Panc1 (cell line): ENCODE measurements at regions not wholly inside any gene's neighbourhood (a gene's known extent, or its start where the extent isn't known, plus 50 kb on each side); places are given as distances from the start of the nearest gene placed in this dataset.

Experiments used
- ATAC-seq: fragments of 200-7000 bp; cut with Tn5 transposase; 2 replicates; pipeline ENCODE4 v1.9.1; 2020; ENCODE audit warnings: mild to moderate bottlenecking, moderate library complexity
- BruUV-seq: library from RNA; stranded (reverse); fragments of 400-500 nt; replicated peaks from 2 replicates; lab custom pipeline; 2021; lab: Mats Ljungman, UMichigan
- CTCF ChIA-PET: fragments of 300-600 bp; sonication (Branson Sonifier 250); formaldehyde crosslinking; loops from one replicate; lab custom pipeline; 2022; ENCODE audit warnings: antibody characterized with exemption; lab: Charles Lee
- POLR2A ChIA-PET: fragments of 300-600 bp; sonication (Branson Sonifier 250); formaldehyde crosslinking; loops from one replicate; lab custom pipeline; 2022; ENCODE audit warnings: antibody characterized with exemption; lab: Charles Lee
- DNase-seq: peaks from one replicate; pipeline ENCODE4 v3.0.0-alpha.2; 2010; ENCODE audit warnings: low read depth, low spot score
- H3K27ac ChIP-seq: 2 replicates; pipeline ENCODE4 v1.5.1; 2011; ENCODE audit warnings: mild to moderate bottlenecking, low read length, inconsistent platforms
- H3K27me3 ChIP-seq: fragments of 200-500 bp; sonication (Bioruptor generic); 2 replicates; pipeline ENCODE4 v1.6.0; 2014; ENCODE audit warnings: low read length, inconsistent platforms; ENCODE audit not compliant: control insufficient read depth, insufficient read depth
- H3K36me3 ChIP-seq: fragments of 200-500 bp; sonication (Bioruptor generic); 2 replicates; pipeline ENCODE4 v1.5.1; 2014; ENCODE audit warnings: inconsistent platforms, mild to moderate bottlenecking, low read length, moderate library complexity; ENCODE audit not compliant: control insufficient read depth, insufficient read depth
- H3K4me1 ChIP-seq: 2 replicates; pipeline ENCODE4 v1.5.1; 2011; ENCODE audit warnings: inconsistent platforms, mild to moderate bottlenecking, low read length, moderate library complexity; ENCODE audit not compliant: control insufficient read depth, insufficient read depth
- H3K4me3 ChIP-seq, 2 experiments: 2 replicates each; pipeline ENCODE4 v1.5.1; 2011 to 2012; ENCODE audit warnings: low read depth in 2 of 2, low read length in 2 of 2, mild to moderate bottlenecking in 2 of 2, inconsistent platforms in 1 of 2, moderate library complexity in 1 of 2
- H3K9me3 ChIP-seq: fragments of 200-500 bp; sonication (Bioruptor generic); 2 replicates; pipeline ENCODE4 v1.5.1; 2014; ENCODE audit warnings: low read depth, mild to moderate bottlenecking, inconsistent platforms, low read length, moderate library complexity; ENCODE audit not compliant: control insufficient read depth, insufficient read depth
- POLR2AphosphoS5 ChIP-seq: IDR thresholded peaks from 2 replicates; pipeline ENCODE4 v1.6.1; 2012; ENCODE audit warnings: mild to moderate bottlenecking, low read depth, low read length, moderate library complexity
- SIN3A ChIP-seq: IDR thresholded peaks from 2 replicates; pipeline ENCODE4 v1.6.1; 2012; ENCODE audit warnings: low read depth, mild to moderate bottlenecking, low read length, moderate library complexity, borderline replicate concordance; ENCODE audit not compliant: insufficient read depth
- TCF7L2 ChIP-seq: IDR thresholded peaks from 2 replicates; pipeline ENCODE4 v1.6.1; 2011; ENCODE audit warnings: mild to moderate bottlenecking, low read depth, low read length, inconsistent platforms
- in situ Hi-C: cut with HindIII; loops from 2 replicates; pipeline ENCODE4 v1.10.0; 2016; ENCODE audit warnings: low sequenced_read_pairs, low pct_unique_long_range_greater_than_20kb
- intact Hi-C: fragments of 100-400 bp; cut with micrococcal nuclease; formaldehyde crosslinking; loops from one replicate; pipeline ENCODE4 v1.10.0; 2022; ENCODE audit not compliant: unreplicated experiment
- TF ChIP-seq, protein P1 (sequence below), 2 experiments: IDR thresholded peaks; 2 replicates each; pipeline ENCODE4 v1.6.1; 2011 to 2012; ENCODE audit warnings: low read depth in 2 of 2, control low read depth in 1 of 2, low read length in 1 of 2, mild to moderate bottlenecking in 1 of 2, moderate library complexity in 1 of 2; ENCODE audit not compliant: insufficient read depth in 1 of 2
- TF ChIP-seq, protein P2 (sequence below): fragments of 450-650 bp; IDR thresholded peaks from 2 replicates; pipeline ENCODE4 v1.5.1; 2017; ENCODE audit warnings: mild to moderate bottlenecking

DNA sequence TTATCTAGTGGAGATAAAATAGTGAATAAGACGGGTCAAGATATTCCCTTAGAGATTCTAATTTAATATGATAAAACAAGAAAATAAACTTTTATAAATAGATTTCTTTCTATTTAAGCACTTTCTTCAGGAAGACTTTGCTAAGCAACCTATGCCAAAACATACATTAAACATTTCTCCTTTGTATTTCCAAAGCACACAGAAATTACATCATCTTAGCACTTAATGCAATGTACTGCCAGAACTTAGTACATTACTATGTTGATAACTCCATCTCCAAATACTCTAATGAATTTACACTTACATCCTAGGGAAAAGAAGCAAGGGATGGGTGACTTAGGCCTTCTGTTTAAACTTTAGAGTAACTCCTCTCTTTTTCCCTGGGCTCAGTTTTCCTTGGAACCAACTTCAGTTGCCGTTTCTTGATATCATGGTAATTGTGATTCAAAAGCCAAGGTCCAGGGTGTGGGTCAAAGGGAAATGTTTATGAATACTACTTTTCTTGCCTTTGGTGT is 322.6 kb upstream of the PCDH20 start:
- CTCF ChIA-PET = no interaction called here
- no TSS peak for BruUV-seq
- Histone ChIP-seq H3K36me3 (no peaks in the 10 kb centered on the region), H3K4me3 (no peak overlapping the region), H3K27ac (no peak overlapping the region), H3K9me3 (no peaks in the 10 kb centered on the region), H3K4me1 (no peaks in the 10 kb centered on the region), H3K27me3 (no peaks in the 10 kb centered on the region)
- POLR2A ChIA-PET = no interaction called here
- no peak for ATAC-seq
- intact Hi-C loops = no loop called here
- no peak for DNase-seq
- in situ Hi-C loops = no loop called here
- TF ChIP-seq, protein P1, sequence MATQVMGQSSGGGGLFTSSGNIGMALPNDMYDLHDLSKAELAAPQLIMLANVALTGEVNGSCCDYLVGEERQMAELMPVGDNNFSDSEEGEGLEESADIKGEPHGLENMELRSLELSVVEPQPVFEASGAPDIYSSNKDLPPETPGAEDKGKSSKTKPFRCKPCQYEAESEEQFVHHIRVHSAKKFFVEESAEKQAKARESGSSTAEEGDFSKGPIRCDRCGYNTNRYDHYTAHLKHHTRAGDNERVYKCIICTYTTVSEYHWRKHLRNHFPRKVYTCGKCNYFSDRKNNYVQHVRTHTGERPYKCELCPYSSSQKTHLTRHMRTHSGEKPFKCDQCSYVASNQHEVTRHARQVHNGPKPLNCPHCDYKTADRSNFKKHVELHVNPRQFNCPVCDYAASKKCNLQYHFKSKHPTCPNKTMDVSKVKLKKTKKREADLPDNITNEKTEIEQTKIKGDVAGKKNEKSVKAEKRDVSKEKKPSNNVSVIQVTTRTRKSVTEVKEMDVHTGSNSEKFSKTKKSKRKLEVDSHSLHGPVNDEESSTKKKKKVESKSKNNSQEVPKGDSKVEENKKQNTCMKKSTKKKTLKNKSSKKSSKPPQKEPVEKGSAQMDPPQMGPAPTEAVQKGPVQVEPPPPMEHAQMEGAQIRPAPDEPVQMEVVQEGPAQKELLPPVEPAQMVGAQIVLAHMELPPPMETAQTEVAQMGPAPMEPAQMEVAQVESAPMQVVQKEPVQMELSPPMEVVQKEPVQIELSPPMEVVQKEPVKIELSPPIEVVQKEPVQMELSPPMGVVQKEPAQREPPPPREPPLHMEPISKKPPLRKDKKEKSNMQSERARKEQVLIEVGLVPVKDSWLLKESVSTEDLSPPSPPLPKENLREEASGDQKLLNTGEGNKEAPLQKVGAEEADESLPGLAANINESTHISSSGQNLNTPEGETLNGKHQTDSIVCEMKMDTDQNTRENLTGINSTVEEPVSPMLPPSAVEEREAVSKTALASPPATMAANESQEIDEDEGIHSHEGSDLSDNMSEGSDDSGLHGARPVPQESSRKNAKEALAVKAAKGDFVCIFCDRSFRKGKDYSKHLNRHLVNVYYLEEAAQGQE (IDR thresholded peaks at IDR 0.05; ENCODE audit: insufficient read depth in 1 of 2, low read depth in 2 of 2, low read length in 1 of 2) = no peak
- TF ChIP-seq TCF7L2 = no peak
- TF ChIP-seq, protein P2, sequence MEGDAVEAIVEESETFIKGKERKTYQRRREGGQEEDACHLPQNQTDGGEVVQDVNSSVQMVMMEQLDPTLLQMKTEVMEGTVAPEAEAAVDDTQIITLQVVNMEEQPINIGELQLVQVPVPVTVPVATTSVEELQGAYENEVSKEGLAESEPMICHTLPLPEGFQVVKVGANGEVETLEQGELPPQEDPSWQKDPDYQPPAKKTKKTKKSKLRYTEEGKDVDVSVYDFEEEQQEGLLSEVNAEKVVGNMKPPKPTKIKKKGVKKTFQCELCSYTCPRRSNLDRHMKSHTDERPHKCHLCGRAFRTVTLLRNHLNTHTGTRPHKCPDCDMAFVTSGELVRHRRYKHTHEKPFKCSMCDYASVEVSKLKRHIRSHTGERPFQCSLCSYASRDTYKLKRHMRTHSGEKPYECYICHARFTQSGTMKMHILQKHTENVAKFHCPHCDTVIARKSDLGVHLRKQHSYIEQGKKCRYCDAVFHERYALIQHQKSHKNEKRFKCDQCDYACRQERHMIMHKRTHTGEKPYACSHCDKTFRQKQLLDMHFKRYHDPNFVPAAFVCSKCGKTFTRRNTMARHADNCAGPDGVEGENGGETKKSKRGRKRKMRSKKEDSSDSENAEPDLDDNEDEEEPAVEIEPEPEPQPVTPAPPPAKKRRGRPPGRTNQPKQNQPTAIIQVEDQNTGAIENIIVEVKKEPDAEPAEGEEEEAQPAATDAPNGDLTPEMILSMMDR = no peak
- TF ChIP-seq SIN3A = no peak
- no peak for TF ChIP-seq POLR2AphosphoS5

DNA sequence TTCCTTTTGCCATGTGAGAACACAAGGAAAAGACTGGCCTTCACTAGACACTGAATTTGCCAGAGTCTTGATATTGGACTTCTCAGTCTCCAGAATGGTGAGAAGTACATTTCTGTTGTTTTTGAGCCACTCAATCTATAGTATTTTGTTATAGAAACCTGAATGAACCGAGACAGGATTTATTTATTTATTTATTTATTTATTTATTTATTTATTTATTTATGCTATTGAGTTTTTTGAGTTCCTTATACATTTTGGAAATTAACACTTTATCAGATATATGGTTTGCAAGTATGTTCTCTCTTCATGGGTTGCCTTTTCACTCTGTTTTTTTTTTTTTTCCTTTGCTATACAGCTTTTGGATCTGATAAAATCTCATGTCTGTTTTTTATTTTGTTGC is 319.0 kb upstream of the PCDH20 start:
- ChIA-PET POLR2A (no interaction called here), CTCF (no interaction called here)
- Histone ChIP-seq H3K27ac (no peak overlapping the region), H3K27me3 (no peaks in the 10 kb centered on the region), H3K36me3 (no peaks in the 10 kb centered on the region), H3K9me3 (no peaks in the 10 kb centered on the region), H3K4me1 (no peaks in the 10 kb centered on the region), H3K4me3 (no peak overlapping the region)
- TF ChIP-seq, protein P2 = no peak
- TF ChIP-seq SIN3A = no peak
- no peak for TF ChIP-seq POLR2AphosphoS5
- TF ChIP-seq, protein P1 (IDR thresholded peaks at IDR 0.05; ENCODE audit: insufficient read depth in 1 of 2, low read depth in 2 of 2, low read length in 1 of 2) = no peak
- TF ChIP-seq TCF7L2 = no peak
- ATAC-seq (no peak), DNase-seq (no peak)
- BruUV-seq = no TSS peak
- intact Hi-C loops (no loop called here), in situ Hi-C loops (no loop called here)
